PC-3 (cell line): ENCODE measurements at regions not wholly inside any gene's neighbourhood (a gene's known extent, or its start where the extent isn't known, plus 50 kb on each side); places are given as distances from the start of the nearest gene placed in this dataset.

ENCODE experiments used
- ATAC-seq: fragments of 200-7000 bp; cut with Tn5 transposase; 2 replicates; pipeline ENCODE4 v1.9.1; 2020; ENCODE audit warnings: mild to moderate bottlenecking, moderate library complexity
- BruUV-seq: library from RNA; stranded (reverse); fragments of 400-500 nt; replicated peaks from 2 replicates; lab custom pipeline; 2021; lab: Mats Ljungman, UMichigan
- CTCF ChIA-PET: fragments of 300-600 bp; sonication (Branson Sonifier 250); formaldehyde crosslinking; loops from one replicate; lab custom pipeline; 2022; ENCODE audit warnings: antibody characterized with exemption; lab: Charles Lee
- POLR2A ChIA-PET: fragments of 300-600 bp; sonication (Branson Sonifier 250); formaldehyde crosslinking; loops from one replicate; lab custom pipeline; 2022; ENCODE audit warnings: antibody characterized with exemption; ENCODE audit not compliant: unreplicated experiment; lab: Charles Lee
- DNase-seq: peaks from one replicate; pipeline ENCODE4 v3.0.0-alpha.2; 2015
- H2AFZ ChIP-seq: fragments of 300-600 bp; sonication (generic); 2 replicates; pipeline ENCODE4 v1.6.0; 2016; ENCODE audit warnings: antibody characterized with exemption, low read length
- H3F3A ChIP-seq: fragments of 300-600 bp; sonication (generic); one replicate; pipeline ENCODE4 v1.6.0; 2017; ENCODE audit warnings: antibody characterized with exemption, low read length, control low read depth, mild to moderate bottlenecking; ENCODE audit not compliant: unreplicated experiment
- H3K27ac ChIP-seq: fragments of 300-600 bp; sonication (generic); 2 replicates; pipeline ENCODE4 v1.5.1; 2016; ENCODE audit warnings: mild to moderate bottlenecking, low read length
- H3K27me3 ChIP-seq: fragments of 300-600 bp; sonication (generic); 2 replicates; pipeline ENCODE4 v1.6.1; 2016; ENCODE audit warnings: low read length, mixed read lengths
- H3K36me3 ChIP-seq: fragments of 300-600 bp; sonication (generic); 2 replicates; pipeline ENCODE4 v1.6.1; 2016; ENCODE audit warnings: low read depth, mixed run types, low read length, mixed read lengths
- H3K4me1 ChIP-seq: fragments of 300-600 bp; sonication (generic); 2 replicates; pipeline ENCODE4 v1.5.1; 2016; ENCODE audit warnings: low read length; ENCODE audit not compliant: insufficient read depth
- H3K4me2 ChIP-seq: fragments of 300-600 bp; sonication (generic); 2 replicates; pipeline ENCODE4 v1.6.0; 2016; ENCODE audit warnings: low read length
- H3K4me3 ChIP-seq: fragments of 300-600 bp; sonication (generic); 2 replicates; pipeline ENCODE4 v1.5.1; 2016; ENCODE audit warnings: mild to moderate bottlenecking, low read length, mixed read lengths
- H3K79me2 ChIP-seq: fragments of 300-600 bp; sonication (generic); 2 replicates; pipeline ENCODE4 v1.6.1; 2017; ENCODE audit warnings: low read length, mixed read lengths
- H3K9ac ChIP-seq: fragments of 300-600 bp; sonication (generic); 2 replicates; pipeline ENCODE4 v1.6.0; 2016; ENCODE audit warnings: mild to moderate bottlenecking, low read length
- H3K9me2 ChIP-seq: fragments of 300-600 bp; sonication (generic); replicated peaks from 2 replicates; pipeline ENCODE4 v1.6.1; 2016; ENCODE audit warnings: mixed run types, low read length, mixed read lengths
- H3K9me3 ChIP-seq: fragments of 300-600 bp; sonication (generic); 2 replicates; pipeline ENCODE4 v1.6.1; 2016; ENCODE audit warnings: low read length, mixed read lengths
- H4K20me1 ChIP-seq: fragments of 300-600 bp; sonication (generic); 2 replicates; pipeline ENCODE4 v1.6.1; 2016; ENCODE audit warnings: low read length, mixed read lengths
- CTCF ChIP-seq: fragments of 300-600 bp; sonication (generic); conservative IDR thresholded peaks from 2 replicates; pipeline ENCODE4 v1.5.1; 2017; ENCODE audit warnings: antibody characterized with exemption, low read depth, mild to moderate bottlenecking, low read length
- EZH2 ChIP-seq: fragments of 300-600 bp; sonication (generic); IDR thresholded peaks from one replicate; pipeline ENCODE4 v1.6.1; 2017; ENCODE audit warnings: antibody characterized with exemption, mild to moderate bottlenecking, low read length; ENCODE audit not compliant: unreplicated experiment
- EZH2phosphoT487 ChIP-seq: fragments of 300-600 bp; sonication (generic); IDR thresholded peaks from 2 replicates; pipeline ENCODE4 v1.6.1; 2018; ENCODE audit warnings: mild to moderate bottlenecking, antibody characterized with exemption, low read length, borderline replicate concordance
- intact Hi-C: fragments of 100-400 bp; cut with micrococcal nuclease; formaldehyde crosslinking; loops from 2 replicates; pipeline ENCODE4 v1.9.0; 2023

GRCh38 chr15:38883987-38884386 lies 319.4 kb upstream of the RASGRP1 start:
- H3K4me2 ChIP-seq, result no peak overlapping the region
- peaks cover 16% of the 10 kb centered on the region for H3K4me1 ChIP-seq
- TF ChIP-seq EZH2phosphoT487 (no peak), EZH2 (no peak), CTCF (no peak)
- no peaks in the 10 kb centered on the region for H3K9me2 ChIP-seq
- H3K4me3 ChIP-seq, result no peak overlapping the region
- no peaks in the 10 kb centered on the region for H3F3A ChIP-seq
- H3K36me3 ChIP-seq, result no peaks in the 10 kb centered on the region
- no peaks in the 10 kb centered on the region for H3K79me2 ChIP-seq
- H3K9me3 ChIP-seq, result no peaks in the 10 kb centered on the region
- ATAC-seq (no peak), DNase-seq (no peak)
- ChIA-PET CTCF (no interaction called here), POLR2A (no interaction called here)
- H3K27ac ChIP-seq, result no peak overlapping the region
- H4K20me1 ChIP-seq, result no peaks in the 10 kb centered on the region
- intact Hi-C loops, result no loop called here
- no peak overlapping the region for H3K9ac ChIP-seq
- no TSS peak for BruUV-seq
- no peak overlapping the region for H2AFZ ChIP-seq
- no peaks in the 10 kb centered on the region for H3K27me3 ChIP-seq

- Histone ChIP-seq H3K9me2 (no peaks in the 10 kb centered on the region), H3K27ac (no peak overlapping the region), H3K4me1 (peaks cover 16% of the 10 kb centered on the region), H3K4me3 (no peak overlapping the region), H3K27me3 (no peaks in the 10 kb centered on the region), H3K36me3 (no peaks in the 10 kb centered on the region), H2AFZ (no peak overlapping the region), H4K20me1 (no peaks in the 10 kb centered on the region), H3K79me2 (no peaks in the 10 kb centered on the region), H3K4me2 (no peak overlapping the region), H3K9me3 (no peaks in the 10 kb centered on the region), H3K9ac (no peak overlapping the region), H3F3A (no peaks in the 10 kb centered on the region)
- TF ChIP-seq EZH2 (no peak), CTCF (no peak), EZH2phosphoT487 (no peak)
- intact Hi-C loops, result no loop called here
- DNase-seq (no peak), ATAC-seq (no peak)
- POLR2A ChIA-PET, result no interaction called here
- no TSS peak for BruUV-seq
- CTCF ChIA-PET, result no interaction called here
Measured at GRCh38 chr15:38885001-38885400, 320.4 kb upstream of the RASGRP1 start.

- Histone ChIP-seq H3K9ac (no peak overlapping the region), H3K4me1 (peaks cover 16% of the 10 kb centered on the region)
- CTCF ChIA-PET, result no interaction called here
Measured at GRCh38 chr15:38885471-38885952, 320.9 kb upstream of the RASGRP1 start.

More at GRCh38 chr15:38885471-38885952, 320.9 kb upstream of the RASGRP1 start:
- ATAC-seq, result no peak
- Histone ChIP-seq H4K20me1 (no peaks in the 10 kb centered on the region), H3K9me2 (no peaks in the 10 kb centered on the region), H3K27me3 (no peaks in the 10 kb centered on the region), H2AFZ (no peak overlapping the region), H3K4me2 (no peak overlapping the region), H3K9me3 (no peaks in the 10 kb centered on the region), H3K79me2 (no peaks in the 10 kb centered on the region), H3K36me3 (no peaks in the 10 kb centered on the region), H3F3A (no peaks in the 10 kb centered on the region), H3K4me3 (no peak overlapping the region), H3K27ac (no peak overlapping the region)
- intact Hi-C loops, result no loop called here
- POLR2A ChIA-PET, result no interaction called here
- DNase-seq, result no peak
- TF ChIP-seq EZH2phosphoT487, result no peak
- no peak for TF ChIP-seq CTCF
- no peak for TF ChIP-seq EZH2
- BruUV-seq, result no TSS peak
